DND-41 (cell line): ENCODE measurements at regions not wholly inside any gene's neighbourhood (a gene's known extent, or its start where the extent isn't known, plus 50 kb on each side); places are given as distances from the start of the nearest gene placed in this dataset.

Experiments
- CTCF ChIP-seq: IDR thresholded peaks from 2 replicates; pipeline ENCODE4 v1.5.1; 2012; ENCODE audit warnings: borderline replicate concordance, low read length, moderate library complexity, mild to moderate bottlenecking; ENCODE audit not compliant: poor library complexity, severe bottlenecking; ENCODE audit errors: extremely low read depth
- EZH2 ChIP-seq: IDR thresholded peaks from 3 replicates; pipeline ENCODE4 v1.6.1; 2012; ENCODE audit warnings: borderline replicate concordance, low read depth, mild to moderate bottlenecking, moderate library complexity, low read length, inconsistent platforms; ENCODE audit not compliant: severe bottlenecking

- TF ChIP-seq CTCF: no peak
- no peak for TF ChIP-seq EZH2
Observed at GRCh38 chr4:157550028-157550427, 329.5 kb downstream of the GRIA2 start.
